Mucosa of descending colon (tissue), 3 donors: ENCODE measurements at regions not wholly inside any gene's neighbourhood (a gene's known extent, or its start where the extent isn't known, plus 50 kb on each side); places are given as distances from the start of the nearest gene placed in this dataset.
A peak's percentile ranks its signal among the peaks of the same experiment; 100 is the strongest.

Experiments used
- ATAC-seq: fragments of 200-7000 bp; cut with Tn5 transposase; one replicate; pipeline ENCODE4 v1.9.1; 2020; ENCODE audit warnings: mild to moderate bottlenecking, moderate library complexity
- DNase-seq, 3 donors: peaks; one replicate each; pipeline ENCODE4 v3.0.0-alpha.2; 2020
- H3K36me3 ChIP-seq: fragments of 200-600 bp; one replicate; pipeline ENCODE4 v1.8.0; 2021; ENCODE audit warnings: low read depth, mild to moderate bottlenecking
- H3K4me1 ChIP-seq: fragments of 200-600 bp; one replicate; pipeline ENCODE4 v1.8.0; 2021; ENCODE audit warnings: low read depth, mild to moderate bottlenecking
- H3K4me3 ChIP-seq: fragments of 200-600 bp; one replicate; pipeline ENCODE4 v1.8.0; 2021; ENCODE audit warnings: mild to moderate bottlenecking
- H3K9me3 ChIP-seq: fragments of 200-600 bp; one replicate; pipeline ENCODE4 v1.8.0; 2021; ENCODE audit warnings: mild to moderate bottlenecking
- intact Hi-C, 2 donors: fragments of 100-400 bp; cut with DNase I in 1 of 2; cut with micrococcal nuclease in 1 of 2; formaldehyde crosslinking; loops; one replicate each; pipeline versions ENCODE4 v1.11.0 to v1.11.1; 2022; cut with DNase I, micrococcal nuclease
- TF ChIP-seq, protein P1 (sequence below): fragments of 200-600 bp; IDR thresholded peaks from one replicate; pipeline ENCODE4 v1.8.0; 2022; ENCODE audit warnings: antibody characterized with exemption, mild to moderate bottlenecking
- donor health status: DM: no; HTN: no; CAD: no; lungs with moderate emphysema.
- donor health status: DM: no; HTN: no; CAD: no.
- donor health status: DM: no; HTN: yes; CAD: no.

DNA sequence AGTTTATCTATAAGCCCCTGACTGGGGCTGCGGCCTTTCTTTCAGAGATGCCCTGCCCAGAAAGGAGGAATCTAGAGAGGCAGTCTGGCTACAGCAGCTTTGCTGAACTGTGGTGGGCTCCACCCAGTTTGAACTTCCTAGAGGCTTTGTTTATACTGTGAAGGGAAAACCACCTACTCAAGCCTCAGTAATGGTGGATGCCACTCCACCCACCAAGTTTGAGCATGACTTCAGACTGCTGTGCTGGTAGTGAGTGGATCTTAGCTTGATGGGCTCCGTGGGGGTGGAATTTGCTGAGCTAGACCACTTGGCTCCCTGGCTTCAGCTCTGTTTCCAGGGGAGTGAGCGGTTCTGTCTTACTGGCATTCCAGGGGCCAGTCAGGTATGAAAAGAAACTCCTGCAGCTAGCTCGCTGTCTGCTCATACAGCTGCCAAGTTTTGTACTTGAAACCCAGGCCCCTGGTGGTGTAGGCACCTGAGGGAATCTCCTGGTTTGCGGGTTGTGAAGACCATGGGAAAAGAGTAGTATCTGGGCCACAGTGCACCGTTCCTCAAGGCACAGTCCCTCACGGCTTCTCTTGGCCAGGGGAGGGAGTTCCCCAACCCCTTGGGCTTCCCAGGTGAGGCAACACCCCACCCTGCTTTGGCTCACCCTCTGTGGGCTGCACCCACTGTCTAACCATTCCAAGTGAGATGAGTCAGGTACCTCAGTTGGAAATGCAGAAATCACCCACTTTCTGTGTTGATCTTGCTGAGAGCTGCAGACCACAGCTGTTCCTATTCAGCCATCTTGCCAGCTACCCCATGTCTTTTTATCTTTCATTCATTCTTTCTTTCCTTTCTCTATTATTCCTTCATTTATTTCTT is 211.8 kb upstream of the C9orf72 start:
- TF ChIP-seq, protein P1, sequence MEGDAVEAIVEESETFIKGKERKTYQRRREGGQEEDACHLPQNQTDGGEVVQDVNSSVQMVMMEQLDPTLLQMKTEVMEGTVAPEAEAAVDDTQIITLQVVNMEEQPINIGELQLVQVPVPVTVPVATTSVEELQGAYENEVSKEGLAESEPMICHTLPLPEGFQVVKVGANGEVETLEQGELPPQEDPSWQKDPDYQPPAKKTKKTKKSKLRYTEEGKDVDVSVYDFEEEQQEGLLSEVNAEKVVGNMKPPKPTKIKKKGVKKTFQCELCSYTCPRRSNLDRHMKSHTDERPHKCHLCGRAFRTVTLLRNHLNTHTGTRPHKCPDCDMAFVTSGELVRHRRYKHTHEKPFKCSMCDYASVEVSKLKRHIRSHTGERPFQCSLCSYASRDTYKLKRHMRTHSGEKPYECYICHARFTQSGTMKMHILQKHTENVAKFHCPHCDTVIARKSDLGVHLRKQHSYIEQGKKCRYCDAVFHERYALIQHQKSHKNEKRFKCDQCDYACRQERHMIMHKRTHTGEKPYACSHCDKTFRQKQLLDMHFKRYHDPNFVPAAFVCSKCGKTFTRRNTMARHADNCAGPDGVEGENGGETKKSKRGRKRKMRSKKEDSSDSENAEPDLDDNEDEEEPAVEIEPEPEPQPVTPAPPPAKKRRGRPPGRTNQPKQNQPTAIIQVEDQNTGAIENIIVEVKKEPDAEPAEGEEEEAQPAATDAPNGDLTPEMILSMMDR, result no peak
- Histone ChIP-seq H3K4me1 (no peaks in the 10 kb centered on the region), H3K4me3 (no peak overlapping the region), H3K36me3 (no peaks in the 10 kb centered on the region), H3K9me3 (no peaks in the 10 kb centered on the region)
- no peak for ATAC-seq
- no peak for DNase-seq
- intact Hi-C loops, result no loop called here

- no peak for DNase-seq
- Histone ChIP-seq H3K9me3 (no peaks in the 10 kb centered on the region), H3K36me3 (no peaks in the 10 kb centered on the region), H3K4me1 (no peaks in the 10 kb centered on the region), H3K4me3 (no peak overlapping the region)
- intact Hi-C loops, result no loop called here
- TF ChIP-seq, protein P1, result no peak
- ATAC-seq, result no peak
Measured at GRCh38 chr9:27785714-27786100, 212.4 kb upstream of the C9orf72 start.

GRCh38 chr9:27787891-27788290 is 214.6 kb upstream of the C9orf72 start:
- Histone ChIP-seq H3K36me3 (no peaks in the 10 kb centered on the region), H3K4me1 (no peaks in the 10 kb centered on the region), H3K4me3 (no peak overlapping the region), H3K9me3 (no peaks in the 10 kb centered on the region)
- ATAC-seq, result no peak
- TF ChIP-seq, protein P1, result no peak
- intact Hi-C loops, result no loop called here
- DNase-seq, result peak in 1 of 3 donors; percentile 8

DNA sequence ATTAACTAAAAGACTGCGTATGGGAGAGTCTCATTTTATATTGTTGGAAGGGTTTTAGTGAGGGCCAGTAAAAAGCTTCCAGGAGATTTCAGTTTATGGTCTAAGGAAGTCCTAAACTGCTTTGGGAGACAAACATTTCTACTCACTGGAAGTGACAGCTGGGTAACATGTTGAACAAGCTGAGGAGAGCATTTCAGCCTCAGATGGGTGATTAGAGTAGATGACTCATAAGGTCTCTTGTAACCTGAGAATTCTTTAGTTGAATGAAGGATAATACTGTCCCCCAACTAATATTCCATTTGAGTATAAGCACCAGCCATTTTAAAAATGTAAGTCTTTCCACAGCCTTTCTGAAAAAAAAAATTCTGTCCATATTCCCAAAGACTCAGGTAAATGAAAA is 218.0 kb upstream of the C9orf72 start:
- Histone ChIP-seq H3K4me3 (no peak overlapping the region), H3K4me1 (no peaks in the 10 kb centered on the region), H3K9me3 (no peaks in the 10 kb centered on the region), H3K36me3 (no peaks in the 10 kb centered on the region)
- no peak for DNase-seq
- no peak for ATAC-seq
- TF ChIP-seq, protein P1, result no peak
- intact Hi-C loops, result no loop called here

DNA sequence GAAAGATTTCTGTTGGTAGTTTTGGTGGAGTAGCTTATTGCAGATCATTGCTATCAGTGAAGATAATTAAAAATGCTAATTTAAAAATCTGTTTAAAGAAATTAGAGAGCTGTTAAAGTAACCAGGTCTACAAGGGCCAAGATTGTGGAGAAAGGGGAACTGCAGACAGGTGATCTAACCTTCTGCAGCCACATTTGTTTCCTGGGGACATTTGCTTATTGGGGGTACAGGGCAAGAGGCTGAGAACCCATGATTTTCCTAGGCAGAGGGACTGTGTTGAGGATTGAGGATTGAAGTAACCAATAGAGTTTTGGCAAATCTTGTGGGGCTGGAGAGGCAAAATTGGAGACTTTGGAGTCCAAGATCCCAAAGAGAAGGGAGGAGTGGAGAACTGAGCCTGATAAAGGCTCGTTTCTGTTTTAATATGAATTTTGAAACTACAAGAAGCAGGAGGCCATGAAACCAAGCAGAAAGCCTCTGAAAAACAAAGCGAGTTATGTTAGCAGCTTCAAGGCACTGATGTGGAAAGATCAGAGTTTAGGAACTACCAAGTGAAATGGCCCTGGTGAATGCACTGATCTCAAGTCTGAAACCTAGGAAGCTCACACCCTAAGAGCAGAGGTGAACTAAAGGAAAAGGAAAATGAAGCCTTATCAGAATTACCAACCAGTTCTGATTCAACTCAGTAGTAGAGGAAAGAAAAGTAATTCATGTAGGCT is 219.8 kb upstream of the C9orf72 start:
- Histone ChIP-seq H3K4me1 (no peaks in the 10 kb centered on the region), H3K9me3 (no peaks in the 10 kb centered on the region), H3K36me3 (no peaks in the 10 kb centered on the region), H3K4me3 (no peak overlapping the region)
- no peak for ATAC-seq
- DNase-seq, result no peak
- TF ChIP-seq, protein P1, result no peak
- intact Hi-C loops, result no loop called here
